HG03045 (cell line): ENCODE measurements at regions not wholly inside any gene's neighbourhood (a gene's known extent, or its start where the extent isn't known, plus 50 kb on each side); places are given as distances from the start of the nearest gene placed in this dataset.
A peak's percentile ranks its signal among the peaks of the same experiment; 100 is the strongest.

ENCODE experiments used
- ATAC-seq: cut with Tn5 transposase; IDR thresholded peaks from one replicate; pipeline ENCODE4 v1.9.1; 2021; ENCODE audit warnings: mild to moderate bottlenecking, moderate library complexity; ENCODE audit not compliant: unreplicated experiment

DNA sequence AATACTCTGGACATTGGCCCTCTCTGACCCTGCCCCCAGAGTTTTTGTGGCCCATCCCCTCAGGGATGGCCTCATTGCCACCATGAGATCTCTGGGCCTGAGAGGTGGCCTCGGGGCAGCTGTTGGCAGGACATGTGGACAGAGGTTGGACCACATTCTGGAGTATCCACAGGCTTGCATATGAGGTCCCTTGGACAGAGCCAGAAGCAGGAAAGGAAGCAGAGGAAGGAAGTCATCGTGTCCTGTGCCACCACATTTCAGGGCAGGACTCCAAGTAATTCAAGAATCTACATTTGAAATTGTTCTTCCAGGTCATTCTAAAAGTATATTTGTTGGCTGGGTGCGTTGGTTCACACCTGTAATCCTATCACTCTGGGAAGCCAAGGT is 95.9 kb upstream of the PPP2R5A start:
- no peak for ATAC-seq

DNA sequence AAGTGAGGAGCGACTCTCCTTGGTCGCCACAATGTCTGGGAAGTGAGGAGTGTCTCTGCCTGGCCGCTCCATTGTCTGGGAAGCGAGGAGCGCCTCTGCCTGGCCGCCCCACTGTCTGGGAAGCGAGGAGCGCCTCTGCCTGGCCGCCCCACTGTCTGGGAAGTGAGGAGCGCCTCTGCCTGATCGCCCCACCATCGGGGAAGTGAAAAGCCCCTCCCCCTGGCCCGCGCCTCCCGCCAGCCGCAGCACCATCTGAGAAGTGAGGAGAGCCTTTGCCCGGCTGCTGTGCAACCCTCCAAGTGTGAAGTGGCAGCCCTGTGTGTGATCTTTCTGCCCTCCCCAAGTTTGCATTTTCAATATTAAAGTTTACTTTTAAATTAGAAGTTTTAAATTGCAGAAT is 95.0 kb upstream of the PPP2R5A start:
- no peak for ATAC-seq

DNA sequence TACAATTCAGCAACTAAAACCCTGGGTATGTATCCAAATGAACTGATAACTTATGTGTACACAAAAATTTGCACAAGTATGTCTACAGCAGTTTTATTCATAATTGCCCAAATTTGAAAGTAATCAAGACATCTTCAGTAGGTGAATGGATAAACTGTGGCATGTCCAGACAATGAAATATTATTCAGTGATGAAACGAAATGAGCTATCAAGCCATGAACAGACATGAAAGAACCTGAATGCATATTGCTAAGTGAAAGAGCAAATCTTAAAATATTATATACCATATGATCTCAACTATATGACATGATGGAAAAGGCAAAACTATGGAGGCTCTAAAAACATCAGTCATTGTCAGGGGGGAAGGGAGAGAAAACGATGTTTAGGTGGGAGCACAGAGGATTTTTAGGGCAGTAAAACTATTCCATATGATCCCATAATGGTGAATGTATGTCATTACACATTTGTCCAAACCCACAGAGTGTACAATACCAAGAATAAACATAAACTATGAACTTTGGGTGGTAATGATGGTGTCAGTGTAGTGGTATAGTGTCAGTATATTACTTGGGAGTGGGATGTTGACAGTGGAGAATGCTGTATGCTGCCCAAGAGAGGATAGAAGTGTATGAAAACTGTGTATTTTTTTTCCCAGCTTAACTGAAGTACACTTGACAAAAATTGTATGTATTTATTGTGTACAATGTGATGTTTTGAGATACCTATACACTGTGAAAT is 92.8 kb upstream of the PPP2R5A start:
- ATAC-seq = no peak

DNA sequence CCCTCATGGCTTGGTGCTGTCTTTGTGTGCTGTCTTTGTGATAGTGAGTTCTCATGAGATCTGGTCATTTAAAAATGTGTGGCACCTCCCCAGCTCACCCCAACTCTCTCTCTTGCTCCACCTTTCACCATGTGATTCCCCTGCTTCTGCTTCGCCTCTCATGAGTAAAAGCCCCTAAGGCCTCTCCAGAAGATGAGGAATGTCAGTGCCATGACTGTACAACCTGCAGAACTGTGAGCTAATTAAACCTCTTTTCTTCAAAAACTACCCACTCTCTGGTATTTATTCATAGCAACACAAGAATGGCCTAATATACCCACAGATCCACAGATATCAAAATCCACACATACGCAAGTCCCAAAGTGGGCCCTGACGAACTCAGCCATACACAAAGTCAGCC is 88.9 kb upstream of the PPP2R5A start:
- ATAC-seq = no peak

DNA sequence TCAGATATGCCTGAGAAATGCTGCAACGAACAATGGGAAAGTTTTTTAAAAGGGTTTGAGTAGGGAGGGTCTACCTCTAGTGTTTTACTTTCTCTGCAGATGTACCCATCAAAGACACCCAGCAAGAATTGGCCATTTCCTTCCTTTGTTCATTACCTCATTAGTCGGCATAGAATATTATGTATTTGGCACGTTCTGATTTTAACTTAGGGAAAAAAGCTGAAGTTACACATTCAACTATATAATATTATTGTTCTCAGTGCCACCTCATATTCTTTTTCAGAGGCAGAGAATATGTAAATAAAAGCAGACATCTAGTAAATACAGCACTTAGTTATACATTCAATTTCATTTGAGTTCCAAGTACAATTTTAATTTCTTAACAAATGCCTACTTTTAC is 83.7 kb upstream of the PPP2R5A start:
- ATAC-seq = no peak

DNA sequence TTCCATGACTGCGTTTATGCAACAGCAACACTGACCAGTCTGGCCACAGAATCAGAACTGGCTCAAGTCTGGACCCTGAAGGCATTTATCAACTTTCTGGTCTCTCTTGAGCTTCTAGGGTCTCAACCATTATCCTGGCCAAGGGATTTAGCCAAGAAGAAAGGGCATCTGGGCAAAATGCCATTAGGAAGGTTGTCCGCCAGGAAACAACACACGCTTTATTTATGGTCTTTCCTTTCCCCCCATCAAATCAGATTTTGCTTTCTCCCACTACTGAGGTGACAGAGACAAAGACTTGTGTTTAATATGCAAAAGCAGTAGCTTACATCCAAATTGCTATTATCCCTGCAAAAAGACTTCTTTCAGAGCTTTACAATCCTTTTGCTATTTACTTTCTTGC is 81.6 kb upstream of the PPP2R5A start:
- no peak for ATAC-seq

DNA sequence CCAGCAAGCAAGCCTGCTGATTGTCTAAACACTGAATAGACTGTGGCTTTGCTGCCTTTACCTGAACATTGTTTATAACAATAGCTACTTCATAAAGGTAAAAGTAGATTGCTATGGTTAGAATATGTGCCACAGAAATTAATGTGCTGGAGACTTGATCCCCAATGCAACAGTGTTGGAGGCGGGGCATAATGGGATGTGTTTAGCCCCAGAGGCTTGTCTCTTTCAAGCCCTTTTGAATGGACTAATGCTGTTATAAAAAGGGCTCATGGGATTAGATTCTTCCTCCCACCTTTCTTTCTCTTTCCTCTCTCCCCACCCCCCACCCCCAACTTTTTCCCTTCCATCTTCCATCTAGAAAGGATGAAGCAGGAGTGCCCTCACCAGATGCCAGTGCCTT is 80.2 kb upstream of the PPP2R5A start:
- no peak for ATAC-seq

DNA sequence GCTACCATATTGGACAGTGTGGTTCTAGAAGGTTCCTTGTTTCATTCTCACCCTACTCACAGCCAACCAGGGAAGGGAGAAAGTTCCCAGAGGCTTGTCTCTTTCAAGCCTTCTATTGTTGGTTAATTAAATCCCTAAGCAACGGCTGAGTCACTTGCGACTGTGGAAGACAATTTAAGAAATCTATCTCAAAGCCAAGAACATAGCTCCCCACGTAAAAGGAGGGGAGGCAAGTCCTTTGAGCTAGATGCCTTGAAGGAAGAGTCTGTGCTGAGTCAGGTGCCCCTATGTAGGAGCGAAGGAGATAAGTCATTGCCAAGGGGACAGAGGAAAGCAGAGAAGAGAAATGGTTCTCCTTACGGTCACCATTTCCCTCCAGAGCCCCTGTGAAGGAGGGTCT is 79.4 kb upstream of the PPP2R5A start:
- no peak for ATAC-seq

DNA sequence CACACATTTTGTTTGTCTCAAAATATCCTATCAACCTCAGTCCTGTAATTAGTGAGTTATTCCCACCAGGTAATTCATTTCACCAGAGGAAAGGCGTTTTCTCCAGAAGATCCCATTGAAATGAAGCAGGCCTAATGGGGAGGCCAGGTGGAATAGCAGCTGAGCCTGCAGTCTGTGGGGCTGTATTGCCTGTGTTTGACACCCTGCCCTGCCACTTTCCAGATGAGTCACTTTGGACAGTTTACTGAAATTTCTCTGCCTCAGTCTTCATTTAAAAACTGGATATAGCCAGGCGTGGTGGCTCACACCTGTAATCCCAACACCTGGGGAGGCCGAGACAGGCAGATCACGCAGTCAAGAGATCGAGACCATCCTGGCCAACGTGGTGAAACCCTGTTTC is 78.1 kb upstream of the PPP2R5A start:
- ATAC-seq = no peak

DNA sequence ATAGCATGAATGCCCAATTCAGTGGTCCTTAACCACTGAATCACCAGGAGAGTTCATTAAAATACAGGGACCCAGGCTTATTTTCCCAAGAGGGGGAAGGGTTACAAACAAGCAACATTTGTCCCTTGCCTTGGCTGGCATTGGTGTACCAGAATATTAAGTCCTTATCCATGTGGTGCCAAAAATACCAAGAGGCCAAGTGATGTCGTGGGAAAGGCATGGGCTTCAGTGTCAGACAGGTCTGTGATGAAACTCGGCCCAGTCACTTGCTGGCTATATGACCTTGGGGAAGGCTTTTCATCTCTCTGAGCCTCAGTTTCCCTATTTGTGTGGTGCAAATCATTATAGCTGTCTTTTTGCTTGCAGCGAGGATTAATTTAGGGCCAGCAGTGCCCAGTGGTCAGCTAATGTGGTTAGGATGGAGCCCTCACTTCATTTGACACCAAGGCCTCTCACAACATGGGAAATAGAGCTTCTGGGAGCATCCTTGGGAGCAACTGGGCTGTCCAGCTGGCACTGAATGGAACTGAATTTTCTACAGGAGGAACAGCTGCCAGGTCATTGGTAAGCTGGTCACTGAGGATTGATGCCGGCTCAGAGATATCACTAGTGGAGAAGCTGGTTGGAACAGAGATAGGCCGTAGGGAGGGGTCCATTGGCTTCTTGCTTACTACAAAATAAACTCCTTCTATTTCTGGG is 77.2 kb upstream of the PPP2R5A start:
- no peak for ATAC-seq

DNA sequence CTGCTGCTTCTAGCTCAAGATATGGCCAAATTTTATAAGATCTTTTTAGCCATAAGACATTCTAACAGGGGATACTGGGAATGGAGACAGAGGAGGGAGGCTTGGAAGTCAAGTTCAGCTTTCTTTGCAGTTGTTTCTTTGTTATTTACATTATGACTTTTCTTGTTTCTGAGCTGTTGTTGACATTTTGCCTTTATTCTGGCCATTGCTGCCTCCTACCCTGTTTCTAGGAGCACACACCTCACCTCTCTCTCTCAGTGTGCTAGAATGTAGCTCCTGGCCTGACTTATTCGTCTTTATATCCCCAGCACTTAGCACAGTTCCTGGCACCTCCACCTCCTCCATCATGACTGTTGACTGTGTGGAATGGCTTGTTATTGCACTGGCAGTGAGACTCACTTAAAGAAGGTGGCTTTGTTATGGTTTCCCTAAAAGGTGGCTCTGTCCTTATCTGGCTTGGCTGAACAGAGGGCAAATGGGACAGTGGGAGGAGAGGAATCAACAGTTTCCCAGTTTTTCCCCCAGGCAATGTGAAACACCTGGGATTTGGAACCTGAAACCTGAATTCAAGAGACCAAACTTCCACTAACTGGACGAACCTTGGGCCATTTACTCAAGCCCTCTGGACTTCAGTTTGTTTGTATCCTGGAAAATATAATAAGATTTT is 76.1 kb upstream of the PPP2R5A start:
- no peak for ATAC-seq

DNA sequence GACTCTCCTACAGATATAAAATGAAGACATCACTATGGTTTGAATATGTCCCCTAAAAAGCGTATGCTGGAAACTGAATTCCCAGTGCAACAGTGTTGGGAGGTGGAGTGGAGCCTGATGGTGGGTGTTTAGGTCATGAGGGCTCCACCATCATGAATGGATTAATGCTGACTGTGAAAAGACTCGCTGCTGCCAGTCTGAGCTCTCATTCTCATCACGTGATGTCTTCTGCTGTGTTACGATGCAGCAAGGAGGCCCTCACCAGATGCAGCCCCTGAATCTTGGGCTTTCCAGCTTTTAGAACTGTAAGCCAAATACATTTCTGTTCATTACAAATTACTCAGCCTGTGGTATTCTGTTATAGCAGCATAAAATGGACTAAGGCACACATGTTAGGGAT is 73.8 kb upstream of the PPP2R5A start:
- no peak for ATAC-seq

DNA sequence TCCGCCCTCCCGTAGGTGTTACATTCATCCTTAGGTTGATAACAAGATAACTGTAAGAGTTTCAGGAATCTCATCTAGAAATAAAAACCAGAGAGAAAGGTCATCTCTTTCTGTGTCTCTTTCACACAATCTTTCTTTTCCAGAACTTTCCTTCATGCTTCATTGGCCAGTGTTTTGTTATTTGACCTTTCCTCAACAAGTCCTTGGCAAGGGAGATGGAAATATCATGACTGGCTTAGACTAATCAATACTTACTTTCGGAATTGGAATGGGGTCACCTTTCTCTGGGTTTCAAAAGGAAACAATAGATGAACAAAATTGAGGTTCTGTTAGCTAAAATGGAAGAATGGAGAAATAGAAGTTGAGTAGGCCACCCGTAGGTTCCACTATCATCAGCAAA is 72.9 kb upstream of the PPP2R5A start:
- ATAC-seq = no peak

DNA sequence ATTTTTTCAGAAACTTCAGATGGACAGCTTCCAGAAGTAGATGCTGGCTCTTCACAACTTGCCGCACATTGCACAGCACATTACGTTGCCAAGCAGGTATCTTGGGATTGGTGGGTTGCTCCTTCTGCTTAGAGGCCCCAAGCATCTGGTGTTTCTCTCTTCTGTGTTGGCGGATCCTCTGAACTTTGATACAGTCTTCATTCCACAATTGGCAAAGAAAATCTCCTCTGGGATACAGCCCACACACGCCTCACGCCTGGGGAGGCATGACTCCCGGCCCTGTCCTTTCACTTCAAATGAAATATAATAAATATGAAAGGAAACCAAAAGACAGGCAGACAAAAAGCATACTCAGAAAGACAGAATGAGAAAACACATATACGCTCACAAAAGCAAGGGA is 72.3 kb upstream of the PPP2R5A start:
- ATAC-seq = no peak

DNA sequence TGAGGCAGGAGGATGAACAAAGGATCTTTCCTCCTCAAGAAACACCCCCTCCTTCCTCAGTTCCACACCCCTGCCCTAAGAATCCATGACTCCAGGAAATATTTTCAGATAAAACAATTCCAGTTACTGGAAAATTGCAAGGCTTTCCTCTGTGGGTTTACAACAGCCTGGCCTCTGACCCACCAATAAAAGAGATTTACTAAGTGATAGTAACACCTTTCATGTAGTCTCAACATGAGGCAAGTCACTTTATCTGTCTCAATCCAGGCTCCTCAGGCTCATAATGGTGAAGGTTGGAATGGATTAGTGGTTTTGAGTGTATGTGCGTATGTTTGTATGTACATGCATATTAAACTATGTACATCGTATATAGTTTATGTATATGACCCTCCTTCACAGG is 71.4 kb upstream of the PPP2R5A start:
- no peak for ATAC-seq

DNA sequence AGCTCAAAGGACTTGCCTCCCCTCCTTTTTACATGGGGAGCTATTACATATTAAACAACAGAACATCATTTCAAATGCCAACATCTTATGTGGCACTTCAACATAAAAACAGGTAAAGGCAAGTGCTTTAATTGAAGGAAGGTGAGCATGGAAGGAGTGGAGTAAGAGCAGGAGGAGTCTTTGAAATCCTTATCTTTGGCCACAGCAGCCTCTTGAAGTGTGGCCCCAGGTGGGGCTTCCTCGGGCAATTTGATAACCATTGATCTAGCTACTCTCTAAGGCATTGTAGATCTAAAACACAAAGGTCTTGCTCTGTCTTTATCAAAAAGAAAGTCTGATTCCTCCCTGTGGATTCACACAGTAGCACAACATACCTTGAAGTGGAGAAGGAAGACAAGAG is 70.9 kb upstream of the PPP2R5A start:
- no peak for ATAC-seq

DNA sequence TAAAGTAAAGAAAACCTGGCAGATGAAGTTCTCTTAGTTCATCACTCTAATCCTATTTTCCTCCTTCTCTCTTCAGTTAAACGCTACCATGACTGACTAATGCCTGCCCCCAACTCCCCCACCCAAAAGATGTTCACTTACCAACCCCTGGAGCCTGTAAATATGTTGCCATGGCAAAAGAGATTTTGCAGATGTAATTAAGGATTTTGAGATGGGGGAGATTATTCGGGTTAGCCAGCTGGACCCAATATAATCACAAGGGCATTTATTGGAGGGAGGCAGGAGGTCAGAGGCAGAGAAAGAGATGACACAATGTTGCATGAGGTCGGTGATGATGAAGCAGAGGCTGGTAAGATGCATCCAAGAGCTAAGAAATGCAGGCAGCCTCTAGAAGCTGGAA is 69.3 kb upstream of the PPP2R5A start:
- no peak for ATAC-seq

DNA sequence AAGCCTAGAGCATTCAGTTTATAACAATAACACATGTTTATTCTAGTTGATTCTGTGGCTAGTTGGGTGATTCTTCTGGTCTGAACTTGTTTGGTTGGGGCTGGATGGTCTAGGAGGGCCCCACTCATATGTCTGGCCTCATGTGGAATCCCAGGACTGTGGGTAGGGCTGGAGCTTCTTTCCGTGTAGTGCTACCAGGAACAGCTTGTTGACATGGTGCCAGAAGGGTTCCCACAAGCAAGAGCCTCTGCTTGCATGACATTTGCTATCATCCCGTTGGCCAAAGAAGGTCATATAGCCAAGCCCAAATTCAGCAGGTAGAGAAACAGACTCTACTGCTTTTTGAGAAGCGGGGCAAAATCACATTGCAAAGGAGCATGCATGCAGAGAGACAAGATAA is 67.6 kb upstream of the PPP2R5A start:
- ATAC-seq = no peak

DNA sequence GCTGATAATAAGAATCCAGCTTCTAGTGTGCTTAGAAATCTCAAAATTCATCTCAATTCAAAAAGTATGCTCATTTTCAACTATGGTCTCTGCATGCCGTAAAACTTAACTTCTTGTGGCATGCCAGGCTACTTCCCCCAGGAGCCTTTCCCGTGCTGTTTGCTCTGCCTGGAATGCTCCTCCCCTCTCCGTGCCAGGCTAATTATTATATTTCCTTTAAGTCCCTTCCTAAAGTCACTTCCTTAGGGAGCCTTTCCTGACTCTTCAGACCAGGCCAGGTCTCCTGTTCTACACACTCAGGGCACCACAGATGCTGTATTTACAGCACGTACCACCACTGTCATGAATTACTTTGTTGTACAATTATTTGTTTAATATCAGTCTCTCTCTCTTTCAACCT is 67.1 kb upstream of the PPP2R5A start:
- no peak for ATAC-seq

DNA sequence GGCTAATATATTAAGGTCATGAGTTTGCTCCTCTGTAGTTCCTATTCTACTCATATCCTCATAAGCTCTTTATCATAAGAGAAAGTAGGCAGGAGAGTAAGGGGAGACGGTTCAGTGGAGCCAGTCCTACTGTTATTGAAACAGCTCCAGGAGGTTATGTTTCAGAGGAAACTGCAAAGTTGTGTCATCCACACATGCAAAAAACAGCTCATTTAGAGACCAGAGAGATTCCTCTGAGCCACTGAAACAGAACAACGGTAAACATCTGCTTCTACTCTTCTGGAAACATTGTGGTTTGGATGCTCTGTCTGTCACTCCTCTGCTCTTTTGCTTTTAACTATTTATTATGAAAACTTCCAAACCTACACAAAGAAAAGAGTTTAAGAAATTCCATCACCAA is 66.3 kb upstream of the PPP2R5A start:
- peak; percentile 83 for ATAC-seq

DNA sequence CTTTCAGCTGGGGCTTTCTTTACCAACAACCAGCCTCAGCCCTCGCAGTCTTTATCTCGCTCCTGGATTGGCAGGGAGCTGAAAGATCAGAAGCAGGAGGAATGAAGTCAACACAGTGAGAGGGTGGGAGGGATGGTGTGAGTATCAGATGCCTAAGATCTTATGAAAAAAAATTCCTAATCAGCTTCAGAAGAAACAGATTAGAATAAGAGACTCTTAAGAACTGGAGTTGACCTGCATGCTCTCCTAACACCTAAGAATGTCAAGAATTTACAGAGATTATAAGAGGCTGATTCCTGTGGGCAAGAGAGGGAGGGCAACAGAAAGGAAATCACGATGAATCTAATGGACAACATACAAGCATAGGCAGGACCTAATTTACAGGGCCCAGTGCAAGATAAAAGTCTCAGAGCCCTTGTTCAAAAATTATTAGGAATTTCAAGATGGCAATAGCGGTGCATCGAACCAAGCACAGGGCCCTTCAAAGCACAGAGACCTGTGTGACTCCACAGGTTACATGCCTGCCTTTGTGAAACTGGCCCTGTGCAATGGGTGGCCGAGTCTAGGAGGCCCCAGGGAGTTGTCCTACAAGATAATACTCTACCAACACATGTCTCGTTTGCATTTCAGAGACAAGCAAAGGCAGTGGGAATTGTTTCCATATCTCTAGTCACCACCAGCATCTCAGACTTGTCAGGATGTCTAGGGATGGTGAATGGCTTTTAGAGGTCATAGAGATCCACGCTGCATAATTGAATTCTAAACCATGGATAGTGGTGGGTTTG is 65.3 kb upstream of the PPP2R5A start:
- no peak for ATAC-seq

DNA sequence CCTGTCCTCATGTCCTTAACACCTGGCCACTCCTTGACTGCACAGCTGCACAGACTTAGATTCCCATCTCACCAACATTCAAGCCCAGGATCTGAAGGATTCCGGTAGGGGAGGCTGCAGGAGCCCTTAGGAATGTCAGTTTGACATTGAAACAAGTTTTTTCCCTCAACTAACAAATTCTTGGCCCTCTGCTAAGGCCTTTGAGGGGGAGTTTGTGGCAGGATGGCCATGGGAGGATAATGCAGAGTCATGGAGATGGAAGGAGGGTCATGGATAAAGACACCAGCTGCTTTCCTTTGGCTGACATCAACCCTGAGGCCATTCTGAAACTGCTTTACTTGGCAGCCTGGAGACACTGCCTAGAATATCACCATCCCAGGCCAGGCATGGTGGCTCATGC is 63.4 kb upstream of the PPP2R5A start:
- ATAC-seq = no peak
